ENCODE measurements at regions not wholly inside any gene's neighbourhood (a gene's known extent, or its start where the extent isn't known, plus 50 kb on each side); places are given as distances from the start of the nearest gene placed in this dataset.

- no peaks in the 10 kb centered on the region for H3K9me3 ChIP-seq (replicated peaks; ENCODE audit: insufficient read depth, low read length)
- H3K4me3 ChIP-seq (ENCODE audit: low read length), result no peak overlapping the region
- no peaks in the 10 kb centered on the region for H4K20me1 ChIP-seq (ENCODE audit: insufficient read depth, low read length)
- no peak overlapping the region for H2AFZ ChIP-seq (ENCODE audit: low read length)
- H3F3A ChIP-seq (ENCODE audit: insufficient read depth, low read length), result no peaks in the 10 kb centered on the region
- 0 out of 2 replicates have a peak, but pooled peaks cover 6% of the 10 kb centered on the region for H3K4me1 ChIP-seq (ENCODE audit: low read length)
- no peaks in the 10 kb centered on the region for H3K9me2 ChIP-seq (replicated peaks; ENCODE audit: insufficient read depth, low read length)
- TF ChIP-seq EZH2 (optimal IDR thresholded peaks at IDR 0.05; ENCODE audit: low read depth, low read length) (no peak), EZH2phosphoT487 (IDR thresholded peaks at IDR 0.05; ENCODE audit: low read length) (no peak)
- TF ChIP-seq, protein P1, sequence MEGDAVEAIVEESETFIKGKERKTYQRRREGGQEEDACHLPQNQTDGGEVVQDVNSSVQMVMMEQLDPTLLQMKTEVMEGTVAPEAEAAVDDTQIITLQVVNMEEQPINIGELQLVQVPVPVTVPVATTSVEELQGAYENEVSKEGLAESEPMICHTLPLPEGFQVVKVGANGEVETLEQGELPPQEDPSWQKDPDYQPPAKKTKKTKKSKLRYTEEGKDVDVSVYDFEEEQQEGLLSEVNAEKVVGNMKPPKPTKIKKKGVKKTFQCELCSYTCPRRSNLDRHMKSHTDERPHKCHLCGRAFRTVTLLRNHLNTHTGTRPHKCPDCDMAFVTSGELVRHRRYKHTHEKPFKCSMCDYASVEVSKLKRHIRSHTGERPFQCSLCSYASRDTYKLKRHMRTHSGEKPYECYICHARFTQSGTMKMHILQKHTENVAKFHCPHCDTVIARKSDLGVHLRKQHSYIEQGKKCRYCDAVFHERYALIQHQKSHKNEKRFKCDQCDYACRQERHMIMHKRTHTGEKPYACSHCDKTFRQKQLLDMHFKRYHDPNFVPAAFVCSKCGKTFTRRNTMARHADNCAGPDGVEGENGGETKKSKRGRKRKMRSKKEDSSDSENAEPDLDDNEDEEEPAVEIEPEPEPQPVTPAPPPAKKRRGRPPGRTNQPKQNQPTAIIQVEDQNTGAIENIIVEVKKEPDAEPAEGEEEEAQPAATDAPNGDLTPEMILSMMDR (IDR thresholded peaks at IDR 0.05; ENCODE audit: low read length), result no peak
- H3K36me3 ChIP-seq (replicated peaks; ENCODE audit: insufficient read depth, low read length), result no peaks in the 10 kb centered on the region
- DNase-seq, result no peak
- no peak overlapping the region for H3K27ac ChIP-seq (ENCODE audit: low read length)
- no peak overlapping the region for H3K9ac ChIP-seq (ENCODE audit: low read length)
- H3K27me3 ChIP-seq (replicated peaks; ENCODE audit: insufficient read depth, low read length), result peaks cover 93% of the 10 kb centered on the region
- no peak overlapping the region for H3K4me2 ChIP-seq (ENCODE audit: low read depth, low read length)
- no peaks in the 10 kb centered on the region for H3K79me2 ChIP-seq (ENCODE audit: low read length)
Measured at GRCh38 chr20:50368386-50368785, 141.8 kb upstream of the PTPN1 start.

DNA sequence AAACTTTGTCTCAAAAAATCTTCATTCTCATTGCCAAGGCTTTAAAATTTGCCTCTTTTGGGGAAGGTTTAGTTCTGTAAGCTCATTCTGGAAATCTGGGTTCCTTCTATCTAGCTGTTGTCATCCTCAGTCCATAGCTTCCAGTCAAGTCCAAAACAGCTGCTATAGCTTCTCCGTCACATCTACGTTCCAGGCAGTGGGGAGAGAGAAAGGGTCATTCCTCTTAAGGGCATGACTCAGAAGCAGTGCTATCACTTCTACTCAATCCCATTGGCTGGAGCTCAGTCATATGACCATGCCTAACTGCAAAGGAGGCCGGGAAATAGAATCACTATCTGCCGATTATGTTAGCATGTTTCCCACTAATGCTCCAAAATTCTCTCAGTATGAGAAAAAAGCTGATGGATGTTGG is 141.4 kb upstream of the PTPN1 start:
- Histone ChIP-seq H4K20me1 (ENCODE audit: insufficient read depth, low read length) (no peaks in the 10 kb centered on the region), H3K27me3 (replicated peaks; ENCODE audit: insufficient read depth, low read length) (peaks cover 93% of the 10 kb centered on the region), H3K9me2 (replicated peaks; ENCODE audit: insufficient read depth, low read length) (no peaks in the 10 kb centered on the region), H2AFZ (ENCODE audit: low read length) (no peak overlapping the region), H3K27ac (ENCODE audit: low read length) (no peak overlapping the region), H3K79me2 (ENCODE audit: low read length) (no peaks in the 10 kb centered on the region), H3F3A (ENCODE audit: insufficient read depth, low read length) (no peaks in the 10 kb centered on the region), H3K4me2 (ENCODE audit: low read depth, low read length) (no peak overlapping the region), H3K9ac (ENCODE audit: low read length) (no peak overlapping the region), H3K9me3 (replicated peaks; ENCODE audit: insufficient read depth, low read length) (no peaks in the 10 kb centered on the region), H3K4me3 (ENCODE audit: low read length) (no peak overlapping the region), H3K4me1 (ENCODE audit: low read length) (0 out of 2 replicates have a peak, but pooled peaks cover 6% of the 10 kb centered on the region), H3K36me3 (replicated peaks; ENCODE audit: insufficient read depth, low read length) (no peaks in the 10 kb centered on the region)
- DNase-seq, result no peak
- TF ChIP-seq EZH2phosphoT487 (IDR thresholded peaks at IDR 0.05; ENCODE audit: low read length) (no peak), EZH2 (optimal IDR thresholded peaks at IDR 0.05; ENCODE audit: low read depth, low read length) (no peak)
- TF ChIP-seq, protein P1 (IDR thresholded peaks at IDR 0.05; ENCODE audit: low read length), result no peak

- H3K9me3 ChIP-seq (replicated peaks; ENCODE audit: insufficient read depth, low read length), result no peaks in the 10 kb centered on the region
Measured at GRCh38 chr20:50369225-50370035, 140.8 kb upstream of the PTPN1 start.

More at GRCh38 chr20:50369225-50370035, 140.8 kb upstream of the PTPN1 start:
- Histone ChIP-seq H3K27me3 (replicated peaks; ENCODE audit: insufficient read depth, low read length) (peaks cover 93% of the 10 kb centered on the region), H3K79me2 (ENCODE audit: low read length) (no peaks in the 10 kb centered on the region), H4K20me1 (ENCODE audit: insufficient read depth, low read length) (no peaks in the 10 kb centered on the region), H3K9ac (ENCODE audit: low read length) (no peak overlapping the region), H3K9me2 (replicated peaks; ENCODE audit: insufficient read depth, low read length) (no peaks in the 10 kb centered on the region), H3K27ac (ENCODE audit: low read length) (no peak overlapping the region), H2AFZ (ENCODE audit: low read length) (no peak overlapping the region), H3K36me3 (replicated peaks; ENCODE audit: insufficient read depth, low read length) (no peaks in the 10 kb centered on the region), H3K4me2 (ENCODE audit: low read depth, low read length) (no peak overlapping the region), H3F3A (ENCODE audit: insufficient read depth, low read length) (no peaks in the 10 kb centered on the region), H3K4me3 (ENCODE audit: low read length) (no peak overlapping the region), H3K4me1 (ENCODE audit: low read length) (0 out of 2 replicates have a peak, but pooled peaks cover 6% of the 10 kb centered on the region)
- no peak for DNase-seq
- TF ChIP-seq EZH2phosphoT487 (IDR thresholded peaks at IDR 0.05; ENCODE audit: low read length) (no peak), EZH2 (optimal IDR thresholded peaks at IDR 0.05; ENCODE audit: low read depth, low read length) (no peak)
- TF ChIP-seq, protein P1 (IDR thresholded peaks at IDR 0.05; ENCODE audit: low read length), result no peak
